PC-9 (cell line): ENCODE measurements at regions not wholly inside any gene's neighbourhood (a gene's known extent, or its start where the extent isn't known, plus 50 kb on each side); places are given as distances from the start of the nearest gene placed in this dataset.

Experiments used
- CTCF ChIP-seq: fragments of 200-600 bp; sonication (generic); conservative IDR thresholded peaks from 2 replicates; pipeline ENCODE4 v1.6.1; 2017; ENCODE audit warnings: mixed run types, antibody characterized with exemption, mild to moderate bottlenecking, moderate library complexity
- EZH2 ChIP-seq: fragments of 200-600 bp; sonication (generic); IDR thresholded peaks from 2 replicates; pipeline ENCODE4 v1.8.0; 2017; ENCODE audit warnings: antibody characterized with exemption, low read depth

DNA sequence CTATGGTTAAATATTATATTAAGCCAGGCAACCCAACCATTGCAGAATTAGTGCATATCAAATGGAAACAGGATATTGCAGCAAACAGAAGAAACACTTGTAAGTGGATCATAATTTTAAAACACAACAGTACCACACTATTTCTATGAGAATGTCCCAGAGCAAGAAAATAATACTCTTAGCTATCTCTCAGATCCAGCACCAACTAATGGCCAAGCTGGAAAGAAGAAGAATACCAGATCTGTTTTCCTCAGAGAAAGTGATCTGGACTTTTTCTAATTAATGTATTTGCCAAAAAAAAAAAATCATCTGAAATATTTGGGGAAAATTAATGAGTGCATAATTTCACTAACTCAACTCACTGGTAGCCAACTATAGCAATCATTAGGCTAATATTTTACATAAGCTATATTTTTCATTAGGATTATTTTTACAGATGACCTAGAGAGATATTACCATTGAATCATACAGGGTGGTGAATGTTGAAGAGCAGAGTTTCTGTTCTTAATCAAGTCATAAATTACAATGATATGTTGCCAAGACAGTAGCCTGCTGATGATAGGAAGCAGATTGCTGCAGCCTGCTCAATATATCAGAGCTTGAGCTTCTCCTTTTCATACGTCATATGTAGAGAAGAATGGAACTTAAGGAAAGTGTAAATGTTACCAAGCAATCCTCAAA, 995.4 kb upstream of the LRRN3 start:
- TF ChIP-seq CTCF = no peak
- TF ChIP-seq EZH2 = no peak
